ENCODE measurements at regions not wholly inside any gene's neighbourhood (a gene's known extent, or its start where the extent isn't known, plus 50 kb on each side); places are given as distances from the start of the nearest gene placed in this dataset.

DNA sequence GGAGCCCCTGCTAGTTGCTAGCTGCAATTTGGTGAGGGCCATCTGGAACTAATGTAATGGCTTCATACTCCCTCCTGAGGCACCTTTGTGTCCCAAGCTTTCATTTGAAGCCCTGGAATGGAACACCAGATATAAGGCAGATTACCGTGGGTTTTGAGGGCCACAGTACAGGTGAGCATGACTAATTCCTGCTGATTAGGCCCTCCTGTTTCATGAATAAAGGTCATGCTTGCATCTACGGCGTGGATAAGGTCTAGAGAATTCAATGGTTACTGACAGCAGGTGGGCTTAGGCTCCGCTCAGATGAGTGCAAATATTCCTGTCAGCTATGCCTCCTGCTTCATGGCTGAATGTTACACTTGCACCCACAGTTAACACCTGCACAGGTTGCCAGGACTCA is 495.4 kb downstream of the NAP1L3 start:
- Histone ChIP-seq H3K4me2 (no peak overlapping the region), H3K79me2 (ENCODE audit: insufficient read depth) (no peaks in the 10 kb centered on the region), H3K27me3 (ENCODE audit: insufficient read depth) (no peaks in the 10 kb centered on the region), H3K9me3 (no peaks in the 10 kb centered on the region), H2AFZ (ENCODE audit: low read depth) (no peak overlapping the region), H3K27ac (ENCODE audit: low read depth in 2 of 2, low read length in 1 of 2) (no peak overlapping the region), H3K36me3 (replicated peaks in 1 of 2; ENCODE audit: control insufficient read depth in 1 of 2, insufficient read depth in 2 of 2, low read length in 1 of 2) (no peaks in the 10 kb centered on the region), H4K20me1 (ENCODE audit: insufficient read depth) (no peaks in the 10 kb centered on the region), H3K4me1 (ENCODE audit: control insufficient read depth in 1 of 2, insufficient read depth in 2 of 2, low read depth in 1 of 2, low read length in 1 of 2) (no peaks in the 10 kb centered on the region), H3K4me3 (ENCODE audit: low read depth in 2 of 2, low read length in 1 of 2) (no peak overlapping the region), H3F3A (replicated peaks; ENCODE audit: insufficient read depth) (no peaks in the 10 kb centered on the region), H3K9ac (no peak overlapping the region), H3K9me2 (no peaks in the 10 kb centered on the region)
- ChIA-PET POLR2A (no interaction called here), CTCF (no interaction called here)
- 4% methylated on average over 4 of the region's 4 CpGs for WGBS (ENCODE audit: low lambda C conversion rate)
- no peak for DNase-seq
- no peak for TF ChIP-seq RAD21 (IDR thresholded peaks at IDR 0.05; ENCODE audit: low read length)
- TF ChIP-seq RXRA (IDR thresholded peaks at IDR 0.05; ENCODE audit: borderline replicate concordance, low read depth): no peak
- TF ChIP-seq, protein P1, sequence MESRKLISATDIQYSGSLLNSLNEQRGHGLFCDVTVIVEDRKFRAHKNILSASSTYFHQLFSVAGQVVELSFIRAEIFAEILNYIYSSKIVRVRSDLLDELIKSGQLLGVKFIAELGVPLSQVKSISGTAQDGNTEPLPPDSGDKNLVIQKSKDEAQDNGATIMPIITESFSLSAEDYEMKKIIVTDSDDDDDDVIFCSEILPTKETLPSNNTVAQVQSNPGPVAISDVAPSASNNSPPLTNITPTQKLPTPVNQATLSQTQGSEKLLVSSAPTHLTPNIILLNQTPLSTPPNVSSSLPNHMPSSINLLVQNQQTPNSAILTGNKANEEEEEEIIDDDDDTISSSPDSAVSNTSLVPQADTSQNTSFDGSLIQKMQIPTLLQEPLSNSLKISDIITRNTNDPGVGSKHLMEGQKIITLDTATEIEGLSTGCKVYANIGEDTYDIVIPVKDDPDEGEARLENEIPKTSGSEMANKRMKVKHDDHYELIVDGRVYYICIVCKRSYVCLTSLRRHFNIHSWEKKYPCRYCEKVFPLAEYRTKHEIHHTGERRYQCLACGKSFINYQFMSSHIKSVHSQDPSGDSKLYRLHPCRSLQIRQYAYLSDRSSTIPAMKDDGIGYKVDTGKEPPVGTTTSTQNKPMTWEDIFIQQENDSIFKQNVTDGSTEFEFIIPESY (IDR thresholded peaks at IDR 0.05; ENCODE audit: borderline replicate concordance, low read depth): no peak
- TF ChIP-seq, protein P2, sequence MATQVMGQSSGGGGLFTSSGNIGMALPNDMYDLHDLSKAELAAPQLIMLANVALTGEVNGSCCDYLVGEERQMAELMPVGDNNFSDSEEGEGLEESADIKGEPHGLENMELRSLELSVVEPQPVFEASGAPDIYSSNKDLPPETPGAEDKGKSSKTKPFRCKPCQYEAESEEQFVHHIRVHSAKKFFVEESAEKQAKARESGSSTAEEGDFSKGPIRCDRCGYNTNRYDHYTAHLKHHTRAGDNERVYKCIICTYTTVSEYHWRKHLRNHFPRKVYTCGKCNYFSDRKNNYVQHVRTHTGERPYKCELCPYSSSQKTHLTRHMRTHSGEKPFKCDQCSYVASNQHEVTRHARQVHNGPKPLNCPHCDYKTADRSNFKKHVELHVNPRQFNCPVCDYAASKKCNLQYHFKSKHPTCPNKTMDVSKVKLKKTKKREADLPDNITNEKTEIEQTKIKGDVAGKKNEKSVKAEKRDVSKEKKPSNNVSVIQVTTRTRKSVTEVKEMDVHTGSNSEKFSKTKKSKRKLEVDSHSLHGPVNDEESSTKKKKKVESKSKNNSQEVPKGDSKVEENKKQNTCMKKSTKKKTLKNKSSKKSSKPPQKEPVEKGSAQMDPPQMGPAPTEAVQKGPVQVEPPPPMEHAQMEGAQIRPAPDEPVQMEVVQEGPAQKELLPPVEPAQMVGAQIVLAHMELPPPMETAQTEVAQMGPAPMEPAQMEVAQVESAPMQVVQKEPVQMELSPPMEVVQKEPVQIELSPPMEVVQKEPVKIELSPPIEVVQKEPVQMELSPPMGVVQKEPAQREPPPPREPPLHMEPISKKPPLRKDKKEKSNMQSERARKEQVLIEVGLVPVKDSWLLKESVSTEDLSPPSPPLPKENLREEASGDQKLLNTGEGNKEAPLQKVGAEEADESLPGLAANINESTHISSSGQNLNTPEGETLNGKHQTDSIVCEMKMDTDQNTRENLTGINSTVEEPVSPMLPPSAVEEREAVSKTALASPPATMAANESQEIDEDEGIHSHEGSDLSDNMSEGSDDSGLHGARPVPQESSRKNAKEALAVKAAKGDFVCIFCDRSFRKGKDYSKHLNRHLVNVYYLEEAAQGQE (IDR thresholded peaks at IDR 0.05; ENCODE audit: low read depth, low read length): no peak
- TF ChIP-seq, protein P3, sequence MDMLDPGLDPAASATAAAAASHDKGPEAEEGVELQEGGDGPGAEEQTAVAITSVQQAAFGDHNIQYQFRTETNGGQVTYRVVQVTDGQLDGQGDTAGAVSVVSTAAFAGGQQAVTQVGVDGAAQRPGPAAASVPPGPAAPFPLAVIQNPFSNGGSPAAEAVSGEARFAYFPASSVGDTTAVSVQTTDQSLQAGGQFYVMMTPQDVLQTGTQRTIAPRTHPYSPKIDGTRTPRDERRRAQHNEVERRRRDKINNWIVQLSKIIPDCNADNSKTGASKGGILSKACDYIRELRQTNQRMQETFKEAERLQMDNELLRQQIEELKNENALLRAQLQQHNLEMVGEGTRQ (IDR thresholded peaks at IDR 0.05; ENCODE audit: borderline replicate concordance, low read depth, low read length): no peak
- no peak for TF ChIP-seq CHD2 (IDR thresholded peaks at IDR 0.05; ENCODE audit: low read length, partially characterized antibody)
- TF ChIP-seq RCOR1 (IDR thresholded peaks at IDR 0.05; ENCODE audit: low read length): no peak
- no peak for TF ChIP-seq GABPA (IDR thresholded peaks at IDR 0.05; ENCODE audit: low read depth)
- no peak for TF ChIP-seq TAF1 (IDR thresholded peaks at IDR 0.05; ENCODE audit: borderline replicate concordance, low read depth, low read length)
- TF ChIP-seq RFX5 (IDR thresholded peaks at IDR 0.05; ENCODE audit: low read length): no peak

DNA sequence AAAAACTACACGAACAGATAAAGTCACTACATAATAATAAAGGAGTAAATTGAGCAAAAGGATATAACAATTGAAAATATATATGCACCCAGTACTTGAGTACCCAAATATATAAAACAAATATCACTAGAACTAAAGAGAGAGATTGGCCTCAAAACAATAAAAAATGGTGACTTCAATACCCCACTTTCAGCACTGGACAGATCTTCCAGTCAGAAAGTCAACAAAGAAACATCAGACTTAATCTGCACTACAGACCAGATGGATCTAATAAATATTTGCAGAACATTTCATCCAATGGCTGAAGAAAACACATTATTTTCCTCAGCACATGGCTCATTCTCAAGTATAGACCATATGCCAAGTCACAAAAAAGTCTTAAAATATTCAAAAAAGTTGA is 503.6 kb downstream of the NAP1L3 start:
- Histone ChIP-seq H3F3A (replicated peaks; ENCODE audit: insufficient read depth) (no peaks in the 10 kb centered on the region), H3K9me3 (no peaks in the 10 kb centered on the region), H3K27ac (ENCODE audit: low read depth in 2 of 2, low read length in 1 of 2) (no peak overlapping the region), H3K4me3 (ENCODE audit: low read depth in 2 of 2, low read length in 1 of 2) (no peak overlapping the region), H4K20me1 (ENCODE audit: insufficient read depth) (no peaks in the 10 kb centered on the region), H3K36me3 (replicated peaks in 1 of 2; ENCODE audit: control insufficient read depth in 1 of 2, insufficient read depth in 2 of 2, low read length in 1 of 2) (no peaks in the 10 kb centered on the region), H3K4me1 (ENCODE audit: control insufficient read depth in 1 of 2, insufficient read depth in 2 of 2, low read depth in 1 of 2, low read length in 1 of 2) (no peaks in the 10 kb centered on the region), H3K27me3 (ENCODE audit: insufficient read depth) (no peaks in the 10 kb centered on the region), H3K79me2 (ENCODE audit: insufficient read depth) (no peaks in the 10 kb centered on the region), H3K9ac (no peak overlapping the region), H3K4me2 (no peak overlapping the region), H3K9me2 (0 out of 2 replicates have a peak, but pooled peaks cover 3% of the 10 kb centered on the region), H2AFZ (ENCODE audit: low read depth) (no peak overlapping the region)
- TF ChIP-seq MEF2A (IDR thresholded peaks at IDR 0.05; ENCODE audit: borderline replicate concordance, low read depth) (no peak), TAF1 (IDR thresholded peaks at IDR 0.05; ENCODE audit: borderline replicate concordance, low read depth, low read length) (no peak)
- WGBS (ENCODE audit: low lambda C conversion rate): 0% methylated on average over 1 of the region's 1 CpG
- ChIA-PET POLR2A (no interaction called here), CTCF (no interaction called here)
- no peak for DNase-seq

Data from SK-N-SH (cell line).